Forelimb muscle (tissue), 1 donor: ENCODE measurements at regions not wholly inside any gene's neighbourhood (a gene's known extent, or its start where the extent isn't known, plus 50 kb on each side); places are given as distances from the start of the nearest gene placed in this dataset.

Experiments
- DNase-seq: peaks from one replicate; pipeline ENCODE4 v3.0.0-alpha.2; 2013; ENCODE audit warnings: low read depth

DNA sequence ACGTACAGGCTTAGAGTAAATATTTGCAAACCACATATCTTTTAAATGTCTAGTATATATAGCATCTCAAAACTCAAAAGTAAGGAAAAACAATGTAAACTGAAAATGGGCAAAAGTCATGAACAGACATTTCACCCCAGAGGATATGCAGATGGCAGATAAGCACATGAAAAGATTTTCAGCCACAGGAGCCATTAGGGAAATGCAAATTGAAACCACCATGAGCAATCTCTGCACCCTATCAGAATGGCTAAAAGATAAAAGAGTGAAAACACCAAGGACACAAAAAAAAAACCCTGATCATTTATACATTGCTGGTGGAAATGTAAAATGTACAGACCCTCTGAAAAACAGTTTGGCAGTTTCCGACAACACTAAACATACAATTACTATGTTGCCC lies 292.7 kb downstream of the ZNF516 start:
- DNase-seq = no peak

DNA sequence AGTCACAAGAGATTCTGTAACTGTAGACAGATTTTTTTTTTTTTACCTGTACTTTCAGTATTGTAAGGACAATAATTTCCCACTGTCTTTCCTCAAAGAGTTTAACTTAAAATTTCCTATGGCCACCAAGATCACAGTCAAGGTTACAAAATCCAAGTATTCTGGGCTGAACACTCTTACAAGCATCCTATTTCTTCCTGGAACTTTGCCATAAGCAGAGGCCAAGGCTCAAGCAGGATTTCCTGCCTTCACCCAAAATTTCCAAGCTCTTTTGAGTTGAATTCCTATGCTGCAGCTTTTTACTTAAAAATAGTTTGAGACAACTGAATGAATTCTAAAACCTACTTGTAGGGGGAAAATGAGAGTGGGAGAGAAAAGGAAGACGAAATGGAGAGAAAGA lies 299.4 kb downstream of the ZNF516 start:
- no peak for DNase-seq

DNA sequence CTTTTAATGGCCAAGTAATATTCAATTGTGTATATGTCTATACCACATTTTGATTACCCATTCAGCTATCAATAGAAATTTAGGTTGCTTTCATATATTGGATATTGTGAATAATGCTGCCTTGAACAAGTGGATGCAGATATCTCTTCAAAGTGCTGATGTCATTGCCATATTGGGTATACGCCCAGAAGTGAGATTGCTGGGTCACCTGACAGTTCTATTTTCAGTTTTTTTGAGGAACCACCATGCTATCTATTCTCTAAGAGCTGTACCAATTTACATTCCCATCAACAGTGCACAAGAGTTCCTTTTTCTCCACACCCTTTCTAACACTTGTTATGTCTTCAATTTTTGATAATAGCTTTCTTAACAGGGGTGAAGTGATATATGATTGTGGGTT lies 306.9 kb downstream of the ZNF516 start:
- no peak for DNase-seq

DNA sequence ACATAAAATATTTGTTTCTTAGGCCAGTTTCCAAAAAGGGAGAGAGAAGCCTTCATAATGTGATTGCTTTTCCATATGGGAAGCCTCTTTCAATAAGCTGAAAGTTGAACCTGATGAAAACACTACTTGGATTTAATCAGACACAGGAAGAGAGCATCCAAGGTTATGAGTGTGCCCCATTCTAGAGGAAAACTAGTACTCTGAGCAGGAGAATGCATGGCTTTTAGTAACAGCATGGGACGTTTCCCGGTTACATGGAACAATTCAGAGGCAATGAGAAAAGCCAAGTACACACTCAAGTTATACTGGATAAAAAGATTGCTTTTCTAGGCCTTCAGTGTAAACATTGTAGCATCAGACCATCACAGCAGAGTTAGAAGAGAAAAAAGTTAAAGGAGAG lies 315.8 kb downstream of the ZNF516 start:
- DNase-seq = no peak

DNA sequence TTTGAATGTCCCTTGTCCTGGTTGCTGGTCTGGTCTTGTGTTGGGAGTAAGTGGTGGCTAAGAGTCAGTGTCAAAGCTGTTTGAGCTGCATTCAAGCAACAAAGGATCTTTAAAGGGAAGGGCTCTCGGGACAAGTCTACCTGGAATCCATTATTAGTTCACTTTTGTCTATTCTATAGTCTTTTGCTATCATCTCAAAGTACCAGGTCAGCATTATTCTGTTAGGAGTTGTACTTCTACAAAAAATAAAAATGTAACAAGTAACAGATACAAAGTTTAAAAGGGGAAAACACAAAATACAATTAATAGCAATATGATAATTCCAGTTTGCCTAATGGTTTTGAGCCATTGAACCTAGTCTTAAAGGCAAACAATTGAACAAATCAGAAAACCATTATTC lies 317.9 kb downstream of the ZNF516 start:
- DNase-seq = no peak

DNA sequence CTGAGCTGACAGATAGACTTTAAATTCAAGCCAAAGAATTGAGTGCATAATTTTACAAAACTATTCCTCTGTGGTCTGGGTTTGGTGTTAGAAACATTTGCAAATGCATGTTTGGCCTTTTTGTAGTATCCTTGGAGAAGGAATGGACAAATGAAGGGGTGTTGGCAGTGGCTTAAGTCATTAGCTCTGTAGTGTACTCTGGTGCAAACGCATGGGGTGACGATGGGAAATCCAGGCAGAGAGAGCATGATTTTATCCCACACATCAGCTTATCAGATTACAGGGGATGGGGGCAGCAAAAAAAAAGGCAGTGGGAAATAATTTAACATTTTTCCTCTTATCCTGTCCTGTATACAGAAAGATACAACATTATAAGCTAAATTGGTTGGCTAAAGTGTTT lies 320.6 kb downstream of the ZNF516 start:
- DNase-seq = no peak

DNA sequence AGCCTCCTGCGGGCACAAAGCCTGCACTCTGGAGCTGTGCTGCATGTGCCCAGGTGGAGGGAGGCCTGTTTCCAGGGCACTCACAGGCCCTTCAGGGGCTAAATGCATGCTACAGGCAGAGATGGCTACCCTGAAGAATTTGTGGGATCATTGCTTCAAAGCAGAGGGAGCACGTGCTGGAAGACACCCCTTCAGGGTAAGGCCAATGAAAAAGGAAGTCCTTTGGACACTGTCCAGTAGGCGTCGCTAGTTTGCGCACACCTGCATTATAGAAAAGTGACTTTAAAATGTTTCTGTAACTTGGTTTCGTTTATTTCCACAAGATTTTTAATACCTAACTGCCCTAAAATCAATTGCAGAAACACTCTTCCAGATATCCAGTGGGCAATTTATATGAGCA lies 325.3 kb downstream of the ZNF516 start:
- no peak for DNase-seq

DNA sequence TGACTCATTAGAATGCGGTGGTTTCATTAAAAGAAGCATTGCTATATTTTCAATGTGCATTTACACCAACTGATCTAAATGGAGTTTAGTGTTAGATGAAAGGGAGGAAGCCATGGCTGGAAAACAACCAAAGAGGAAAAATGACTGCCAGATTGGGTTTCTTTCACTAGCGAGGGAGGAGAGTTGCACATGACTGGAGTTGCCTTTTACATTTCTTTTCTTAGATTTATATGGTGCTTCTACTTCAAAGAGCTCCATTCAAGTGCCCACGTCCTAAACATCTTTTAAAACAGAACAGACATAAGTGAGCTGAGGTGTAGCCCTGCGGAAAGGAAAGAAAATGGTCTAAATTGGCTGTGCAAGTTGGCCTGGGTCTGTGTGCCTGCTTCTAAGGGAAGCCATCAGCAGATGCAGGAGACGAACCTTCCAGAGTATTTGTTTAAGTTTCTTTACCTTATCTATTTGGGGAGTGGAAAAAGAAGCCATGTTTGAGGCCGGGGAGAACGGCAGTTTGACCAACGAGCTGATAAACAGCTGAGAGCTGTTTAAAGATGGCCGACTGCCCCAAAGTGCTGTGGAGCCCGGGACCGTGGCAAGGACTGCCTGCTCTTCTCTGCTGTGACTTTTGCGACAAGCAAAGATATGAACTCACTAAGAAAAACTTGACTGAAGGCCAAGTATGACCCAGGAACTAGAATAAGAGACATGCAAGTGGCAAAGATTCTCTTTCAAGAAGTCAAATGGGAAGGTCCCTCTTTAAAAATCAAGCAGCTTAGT lies 327.0 kb downstream of the ZNF516 start:
- no peak for DNase-seq

DNA sequence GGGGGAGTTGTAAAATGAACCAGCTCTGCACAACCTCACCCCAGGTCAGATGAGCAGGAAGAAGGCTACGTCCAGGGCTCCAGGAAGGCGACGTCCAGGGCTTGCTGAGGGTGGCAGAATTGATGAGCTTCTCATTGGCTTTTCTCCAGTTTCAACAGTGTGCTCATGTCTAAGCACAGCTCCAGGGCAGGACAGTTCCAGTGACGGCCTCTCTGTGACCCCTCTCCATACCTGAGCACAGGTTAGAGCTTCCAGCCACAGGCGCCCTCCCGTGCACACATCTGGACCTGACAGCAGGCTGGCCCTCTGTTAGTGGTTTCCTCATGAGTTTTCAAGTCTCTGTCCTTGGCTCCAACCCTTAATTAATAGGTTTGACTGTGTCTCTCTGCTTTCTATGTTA lies 327.6 kb downstream of the ZNF516 start:
- no peak for DNase-seq

DNA sequence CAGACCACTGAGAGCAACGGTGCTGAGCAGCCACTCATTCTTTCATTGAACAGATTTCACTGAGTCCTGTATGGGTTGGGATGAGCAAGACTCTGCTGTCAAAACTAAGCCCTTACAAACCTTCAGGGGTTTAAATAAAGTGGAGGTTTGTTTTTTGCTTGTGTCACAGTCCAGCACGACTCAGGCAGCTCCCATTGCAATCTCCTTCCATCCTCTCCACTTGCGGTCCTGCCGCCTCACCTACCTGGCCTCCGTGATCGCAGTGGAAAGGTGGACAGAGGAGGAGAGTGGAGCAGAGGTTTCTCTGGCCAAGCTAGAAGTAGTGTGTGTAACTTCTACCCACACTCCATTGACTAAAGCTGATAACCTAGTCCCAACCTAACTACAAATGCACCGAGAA lies 332.2 kb downstream of the ZNF516 start:
- DNase-seq = no peak

DNA sequence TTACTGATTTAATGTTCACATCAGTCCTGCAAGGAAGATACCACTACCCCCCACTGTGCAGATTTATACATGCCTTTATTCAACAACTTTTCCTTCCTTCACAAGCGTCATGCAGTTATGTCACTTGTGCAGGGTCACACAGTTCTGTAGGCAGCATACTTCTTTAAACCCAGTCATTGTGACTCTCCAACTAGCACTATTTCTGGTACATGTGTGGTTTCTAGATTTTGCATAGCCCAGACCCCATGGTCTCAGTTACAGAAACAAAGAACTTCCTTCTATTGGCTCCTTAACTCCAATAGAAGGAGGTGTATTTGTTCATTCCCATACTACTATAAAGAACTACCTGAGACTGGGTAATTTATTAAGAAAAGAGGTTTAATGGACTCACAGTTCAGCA lies 333.1 kb downstream of the ZNF516 start:
- DNase-seq = no peak

DNA sequence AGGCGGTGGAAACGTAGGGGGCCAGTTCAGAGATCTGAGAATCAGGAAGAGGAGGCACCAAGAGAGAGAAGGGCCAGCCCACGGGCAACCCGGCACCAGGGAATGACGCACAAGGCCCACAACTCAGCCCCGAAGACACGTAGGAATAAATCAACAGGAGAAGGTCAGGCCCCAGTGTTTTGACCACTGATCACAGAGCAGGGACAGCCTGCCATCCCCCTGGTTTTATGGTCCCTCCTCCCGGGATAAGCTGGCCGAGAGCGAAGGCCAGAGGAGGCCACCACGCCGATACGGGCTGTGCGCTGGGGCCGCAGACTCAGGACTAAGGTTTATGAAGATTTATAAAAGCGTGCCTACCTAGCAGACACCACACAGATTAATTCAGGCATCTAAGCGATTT lies 341.4 kb downstream of the ZNF516 start:
- DNase-seq = no peak

DNA sequence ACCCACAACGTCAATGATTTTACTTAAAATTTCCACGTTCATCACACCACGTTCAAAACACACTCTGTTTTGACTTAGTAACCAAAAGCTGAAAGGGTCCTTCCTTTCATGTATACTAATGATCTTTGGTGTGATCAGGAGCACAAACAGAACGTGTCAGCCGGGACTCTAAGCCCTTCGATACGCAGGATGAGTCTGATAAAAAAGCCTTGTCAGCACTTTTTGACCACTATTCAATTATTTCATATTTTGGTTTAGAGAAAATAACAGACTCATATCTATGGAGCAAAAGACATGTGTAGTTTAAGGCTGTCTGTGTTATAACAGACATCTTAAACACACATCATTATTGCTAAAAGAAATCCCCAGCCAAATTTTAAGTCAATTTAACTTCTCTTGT lies 345.3 kb downstream of the ZNF516 start:
- DNase-seq = no peak

DNA sequence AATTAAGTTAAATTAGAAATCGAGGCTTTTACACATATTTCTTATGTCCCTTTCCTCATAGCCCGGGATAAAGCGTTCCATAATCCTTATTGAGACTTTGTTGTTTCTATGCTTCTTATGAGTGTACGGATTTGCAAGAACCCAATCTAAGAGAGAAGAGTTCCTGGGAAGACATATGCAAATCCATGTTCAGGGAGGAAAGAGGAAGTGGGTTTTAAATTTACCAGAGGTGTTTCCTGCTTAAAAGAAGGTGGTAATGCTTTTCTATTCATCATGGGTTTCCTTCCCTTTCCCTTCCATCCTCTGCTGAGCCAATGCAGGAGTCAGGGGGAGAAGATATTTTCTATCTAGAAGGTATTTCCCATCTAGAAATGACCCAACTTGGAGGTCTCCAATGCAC lies 345.8 kb downstream of the ZNF516 start:
- no peak for DNase-seq

DNA sequence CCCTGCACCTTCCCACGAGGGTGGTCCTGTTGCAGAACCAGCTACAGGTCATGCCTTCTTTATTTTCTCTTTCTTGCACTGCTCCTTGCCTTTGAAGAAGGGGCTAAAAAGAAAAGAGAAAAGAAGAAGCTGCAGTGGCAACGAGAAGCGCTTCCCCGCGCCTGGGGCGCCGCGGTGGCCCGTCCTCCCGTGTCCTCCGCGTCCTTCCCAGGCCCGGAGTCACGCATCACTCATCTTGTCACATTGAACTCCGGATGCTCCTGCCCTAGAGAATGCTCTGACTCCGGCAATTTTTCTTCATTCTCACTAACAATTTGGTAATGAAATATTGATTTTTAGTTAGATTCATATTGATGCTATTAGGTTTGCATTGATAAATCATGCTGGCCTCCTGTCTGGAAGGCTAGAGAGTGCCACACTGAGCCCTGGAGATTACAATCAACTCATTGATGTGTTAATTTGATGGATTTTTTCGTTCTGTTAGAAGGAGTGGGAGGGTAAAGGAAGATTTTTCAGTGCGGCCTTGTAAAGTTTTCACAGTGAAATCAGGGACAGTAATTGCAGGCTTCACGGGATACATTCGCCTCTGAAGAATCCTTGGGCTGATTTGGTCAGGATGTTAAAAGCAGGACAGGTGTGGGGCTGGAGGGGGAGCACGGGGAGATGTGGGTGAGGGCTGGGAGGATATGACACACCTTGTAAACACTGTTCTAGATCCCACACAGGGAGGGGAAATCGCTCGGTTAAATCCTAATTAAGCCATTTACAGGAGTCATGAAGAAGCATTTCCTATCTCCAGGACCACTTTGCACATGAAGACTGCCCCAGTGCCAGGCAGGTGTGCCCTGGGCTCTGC lies 349.3 kb downstream of the ZNF516 start:
- DNase-seq = no peak

DNA sequence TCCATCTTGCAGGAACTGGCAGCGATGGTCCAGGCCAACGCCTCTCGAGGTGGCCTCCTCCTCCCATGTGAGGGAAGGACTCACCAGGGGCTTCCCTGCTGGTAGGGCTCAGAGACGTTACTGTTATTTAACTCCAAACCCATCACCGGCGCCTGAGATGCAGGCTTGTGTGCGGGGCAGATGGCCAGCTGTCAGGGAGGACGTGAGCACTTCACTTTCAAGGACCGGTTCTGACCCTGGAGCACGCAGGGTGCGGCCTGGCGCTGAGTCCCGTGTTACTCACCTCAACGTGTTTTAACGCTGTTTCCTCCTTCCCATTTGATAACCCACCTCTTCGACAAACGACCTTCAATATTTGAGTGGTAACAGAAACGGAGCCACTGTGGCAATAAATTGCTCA lies 350.2 kb downstream of the ZNF516 start:
- no peak for DNase-seq

DNA sequence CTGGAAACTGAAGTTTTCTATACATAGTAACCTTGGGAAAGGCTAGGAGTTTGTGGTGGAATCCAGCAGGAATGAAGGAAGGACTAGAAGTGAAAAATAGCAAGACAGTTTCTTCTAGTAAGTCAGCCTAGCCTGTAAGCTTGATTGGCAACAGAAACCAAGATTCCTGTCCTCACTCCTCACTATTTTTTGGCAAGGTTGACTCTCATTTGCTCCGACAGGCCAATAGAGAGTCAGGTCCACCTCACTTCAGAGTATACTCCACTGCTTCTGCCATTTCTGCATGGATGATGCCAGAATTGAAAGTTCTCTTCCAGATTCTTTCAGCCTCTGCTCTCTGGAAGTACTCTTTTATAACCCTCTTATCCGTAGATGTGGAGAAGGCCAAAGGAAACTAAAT lies 352.4 kb downstream of the ZNF516 start:
- DNase-seq = peak; percentile 43

DNA sequence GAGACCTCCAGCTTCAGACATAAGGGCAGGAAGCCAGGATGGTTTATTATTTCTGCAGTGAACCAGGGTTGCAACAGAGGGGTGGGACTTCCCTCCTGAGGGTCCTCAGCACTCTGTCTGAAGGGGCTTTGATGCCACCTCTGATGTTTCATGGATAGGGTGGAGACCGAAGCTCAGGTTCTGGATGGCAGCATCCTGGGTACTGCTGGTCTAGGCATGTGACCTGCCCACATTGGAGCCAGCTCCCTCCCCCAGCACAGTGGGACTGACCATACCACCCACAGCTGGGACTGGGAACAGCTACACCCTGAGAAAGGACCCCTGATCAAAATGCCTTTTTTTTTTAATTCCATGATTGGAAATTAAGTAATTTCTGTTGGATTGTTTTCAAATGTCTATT lies 355.2 kb downstream of the ZNF516 start:
- DNase-seq = no peak

DNA sequence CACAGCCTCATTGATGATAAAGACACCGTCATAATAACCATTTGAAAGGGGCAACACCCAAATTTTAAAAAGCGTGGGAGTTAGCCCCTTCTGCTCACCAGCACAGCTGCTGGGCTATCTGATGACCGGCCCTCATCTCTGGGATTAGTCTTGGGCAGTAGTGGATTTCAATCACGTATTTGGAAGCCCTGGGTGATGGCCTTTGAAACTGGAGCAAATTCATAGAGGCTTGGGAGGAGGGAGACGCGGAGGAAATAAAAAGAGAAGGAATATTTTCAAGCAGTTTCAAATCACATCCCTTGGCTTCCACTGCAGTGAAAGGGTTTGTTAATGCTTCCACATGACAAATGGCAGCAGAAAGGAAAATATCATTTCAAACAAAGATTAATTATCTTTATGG lies 357.8 kb downstream of the ZNF516 start:
- no peak for DNase-seq

DNA sequence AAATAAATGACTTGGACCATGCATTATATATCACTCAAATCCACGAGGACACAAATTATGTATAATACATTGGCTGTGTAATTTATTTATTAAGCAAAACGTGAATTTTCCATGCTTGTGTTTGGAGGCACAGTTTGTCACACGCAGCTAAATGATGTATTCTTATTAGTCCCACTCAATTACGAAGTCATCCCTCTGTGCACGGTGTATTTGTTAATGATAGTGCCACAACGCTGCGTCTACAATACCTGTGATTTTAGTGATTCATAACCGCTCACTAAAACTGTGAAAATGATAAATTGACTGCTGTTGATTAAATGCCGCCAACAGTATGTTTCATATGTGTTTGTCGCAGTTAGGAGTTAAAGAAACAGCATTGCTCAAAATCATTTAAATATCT lies 358.3 kb downstream of the ZNF516 start:
- DNase-seq = no peak

DNA sequence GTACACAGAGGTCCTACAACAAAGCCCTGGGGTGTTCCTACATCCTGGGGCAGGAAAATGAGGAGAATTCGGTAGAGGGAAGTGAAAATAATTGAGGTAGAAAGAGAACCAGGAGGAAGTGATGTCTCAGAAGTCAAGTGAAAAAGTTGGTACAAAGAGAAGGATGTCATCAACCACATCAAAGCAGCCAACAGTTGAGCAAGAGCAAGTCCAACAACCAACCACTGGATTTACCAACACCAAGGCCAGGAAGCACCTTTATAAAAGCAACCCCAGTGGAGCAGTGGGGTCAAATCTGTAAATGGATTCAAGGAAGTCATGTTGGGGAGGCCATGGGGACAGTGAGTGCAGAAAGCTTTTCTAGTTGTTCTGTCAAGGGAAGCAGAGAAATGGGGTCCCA lies 360.4 kb downstream of the ZNF516 start:
- DNase-seq = no peak

DNA sequence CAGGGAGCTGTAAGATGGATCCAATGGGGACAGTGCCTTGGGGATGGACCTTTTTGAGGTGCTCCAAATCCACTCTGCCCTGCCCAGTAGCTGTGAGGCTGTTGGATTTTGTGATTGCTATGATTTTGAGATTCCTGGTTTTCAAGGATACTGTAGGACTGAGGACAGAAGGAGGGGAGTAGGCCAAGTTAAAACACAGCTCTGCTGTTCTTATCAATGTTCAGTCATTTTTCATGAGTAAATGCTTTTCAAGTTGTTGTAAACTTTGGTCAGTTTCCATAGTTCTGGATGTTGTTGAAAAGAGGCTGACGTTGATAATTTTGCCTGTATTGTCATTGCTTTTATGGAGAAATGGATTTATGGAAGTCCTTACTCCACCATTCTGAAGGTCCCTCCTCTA lies 361.2 kb downstream of the ZNF516 start:
- DNase-seq = no peak

DNA sequence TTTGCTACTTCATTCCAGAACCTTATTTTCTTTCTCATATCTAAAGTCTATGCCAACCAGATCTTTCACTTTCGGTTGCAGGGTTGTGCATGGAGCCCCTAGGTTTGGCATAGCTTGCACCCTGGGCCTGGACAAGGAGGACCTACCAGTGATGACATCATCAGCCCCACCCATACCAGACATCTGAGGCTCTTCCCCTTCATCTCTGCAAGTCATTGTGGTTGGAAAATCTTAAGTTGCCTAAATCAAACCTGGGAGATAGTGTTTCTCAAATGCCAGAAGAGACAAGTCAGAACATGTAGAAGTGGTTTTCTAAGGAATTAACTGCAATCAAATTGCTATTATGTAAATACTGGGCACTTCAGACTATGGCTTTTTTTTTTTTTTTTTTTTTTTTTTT lies 363.3 kb downstream of the ZNF516 start:
- DNase-seq = no peak
